ENCODE measurements at regions not wholly inside any gene's neighbourhood (a gene's known extent, or its start where the extent isn't known, plus 50 kb on each side); places are given as distances from the start of the nearest gene placed in this dataset.

GRCh38 chr18:33873112-33873511 lies 295.1 kb downstream of the ASXL3 start:
- TF ChIP-seq STAT1 (IDR thresholded peaks at IDR 0.05; ENCODE audit: unreplicated experiment) (no peak), CREB1 (CRISPR knock-in tag; IDR thresholded peaks at IDR 0.05; ENCODE audit: low read depth) (no peak), JUNB (IDR thresholded peaks at IDR 0.05; ENCODE audit: unreplicated experiment) (no peak), ZNF114 (CRISPR knock-in tag; IDR thresholded peaks at IDR 0.05) (no peak), REST (IDR thresholded peaks at IDR 0.05; ENCODE audit: unreplicated experiment) (no peak), POLR2AphosphoS5 (IDR thresholded peaks at IDR 0.05; ENCODE audit: low read depth) (no peak), CTCF (conservative IDR thresholded peaks at IDR 0.05; ENCODE audit: low read depth in 2 of 2) (no peak), ZNF462 (CRISPR knock-in tag; IDR thresholded peaks at IDR 0.05) (no peak), ETS1 (IDR thresholded peaks at IDR 0.05) (no peak), NANOG (IDR thresholded peaks at IDR 0.05; ENCODE audit: borderline replicate concordance) (no peak), EZH2phosphoT487 (IDR thresholded peaks at IDR 0.05; ENCODE audit: unreplicated experiment) (no peak), EZH2 (IDR thresholded peaks at IDR 0.05; ENCODE audit: low read depth, unreplicated experiment) (no peak)
- H3K27me3 Mint-ChIP-seq (ENCODE audit: insufficient read depth, low read depth, poor library complexity), result no peaks in the 10 kb centered on the region
- ATAC-seq (no peak), DNase-seq (ENCODE audit: low spot score) (no peak)
- H3K36me3 Mint-ChIP-seq (ENCODE audit: low read depth), result no peaks in the 10 kb centered on the region
- H3K27me3 ChIP-seq (ENCODE audit: insufficient read depth), result no peaks in the 10 kb centered on the region
- H3K4me1 ChIP-seq (ENCODE audit: insufficient read depth), result peaks cover 5% of the 10 kb centered on the region; the same call in 1 of the 2 replicates
- H4K20me1 ChIP-seq (replicated peaks; ENCODE audit: insufficient read depth), result no peaks in the 10 kb centered on the region
- H3K4me3 ChIP-seq, result no peak overlapping the region
- no peaks in the 10 kb centered on the region for H3K79me2 ChIP-seq (replicated peaks; ENCODE audit: insufficient read depth)
- 0 out of 3 replicates have a peak, but pooled peaks cover 4% of the 10 kb centered on the region for H3K4me1 Mint-ChIP-seq
- H3K27ac Mint-ChIP-seq, result no peak overlapping the region
- H3K4me2 ChIP-seq, result no peak overlapping the region
- no peaks in the 10 kb centered on the region for H3K9me3 Mint-ChIP-seq
- no peaks in the 10 kb centered on the region for H3K36me3 ChIP-seq (ENCODE audit: insufficient read depth)
- H3K9me2 ChIP-seq (ENCODE audit: insufficient read depth), result no peaks in the 10 kb centered on the region
- no peak overlapping the region for H3K27ac ChIP-seq (ENCODE audit: low read depth)
- no peaks in the 10 kb centered on the region for H3F3A ChIP-seq (replicated peaks; ENCODE audit: low read depth)
- H3K4me3 Mint-ChIP-seq, result no peak overlapping the region
- no peak overlapping the region for H2AFZ ChIP-seq

All from GM23338 (cell line).